Endothelial cell (in vitro differentiated cells): ENCODE measurements at regions not wholly inside any gene's neighbourhood (a gene's known extent, or its start where the extent isn't known, plus 50 kb on each side); places are given as distances from the start of the nearest gene placed in this dataset.

ENCODE experiments used
- DNase-seq: peaks from one replicate; pipeline ENCODE4 v3.0.0; 2021; ENCODE audit warnings: low spot score
- H3K27ac Mint-ChIP-seq: one replicate; pipeline ENCODE4 v1.8.0; 2021; ENCODE audit warnings: mixed read lengths, inconsistent platforms; ENCODE audit not compliant: unreplicated experiment
- H3K27me3 Mint-ChIP-seq: one replicate; pipeline ENCODE4 v1.8.0; 2021; ENCODE audit warnings: mild to moderate bottlenecking, moderate library complexity, mixed read lengths, inconsistent platforms; ENCODE audit not compliant: unreplicated experiment
- H3K36me3 Mint-ChIP-seq: one replicate; pipeline ENCODE4 v1.8.0; 2021; ENCODE audit warnings: mild to moderate bottlenecking, low read depth, mixed read lengths, inconsistent platforms; ENCODE audit not compliant: unreplicated experiment
- H3K4me1 Mint-ChIP-seq: one replicate; pipeline ENCODE4 v1.8.0; 2021; ENCODE audit warnings: mild to moderate bottlenecking, mixed read lengths, inconsistent platforms; ENCODE audit not compliant: unreplicated experiment
- H3K4me3 Mint-ChIP-seq: one replicate; pipeline ENCODE4 v1.8.0; 2021; ENCODE audit warnings: mild to moderate bottlenecking, mixed read lengths, inconsistent platforms; ENCODE audit not compliant: unreplicated experiment
- H3K9me3 Mint-ChIP-seq: one replicate; pipeline ENCODE4 v1.8.0; 2021; ENCODE audit warnings: mixed read lengths, inconsistent platforms; ENCODE audit not compliant: unreplicated experiment
- TF ChIP-seq, protein P1 (sequence below): fragments of 200-600 bp; sonication (generic); IDR thresholded peaks from one replicate; pipeline ENCODE4 v1.5.0; 2021; ENCODE audit warnings: antibody characterized with exemption; ENCODE audit not compliant: unreplicated experiment

DNA sequence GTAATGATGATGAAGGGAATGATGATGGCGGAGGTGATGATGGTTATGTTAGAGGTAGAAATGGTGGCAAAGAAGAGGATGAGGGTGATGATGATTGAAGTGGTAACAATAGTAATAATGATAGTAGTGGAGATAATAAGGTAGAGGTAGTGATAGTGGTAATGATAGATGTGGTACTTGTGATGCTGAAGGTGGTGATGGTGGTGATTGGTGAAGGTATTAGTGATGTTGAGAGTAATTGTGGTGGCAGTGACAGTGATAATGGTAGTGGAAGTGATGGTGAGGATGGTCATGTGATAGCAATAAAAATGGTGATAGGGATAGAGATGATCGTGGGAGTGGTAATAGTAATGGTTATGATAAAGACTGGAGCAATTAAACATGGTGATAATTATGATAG is 108.8 kb downstream of the EFNB1 start:
- TF ChIP-seq, protein P1, sequence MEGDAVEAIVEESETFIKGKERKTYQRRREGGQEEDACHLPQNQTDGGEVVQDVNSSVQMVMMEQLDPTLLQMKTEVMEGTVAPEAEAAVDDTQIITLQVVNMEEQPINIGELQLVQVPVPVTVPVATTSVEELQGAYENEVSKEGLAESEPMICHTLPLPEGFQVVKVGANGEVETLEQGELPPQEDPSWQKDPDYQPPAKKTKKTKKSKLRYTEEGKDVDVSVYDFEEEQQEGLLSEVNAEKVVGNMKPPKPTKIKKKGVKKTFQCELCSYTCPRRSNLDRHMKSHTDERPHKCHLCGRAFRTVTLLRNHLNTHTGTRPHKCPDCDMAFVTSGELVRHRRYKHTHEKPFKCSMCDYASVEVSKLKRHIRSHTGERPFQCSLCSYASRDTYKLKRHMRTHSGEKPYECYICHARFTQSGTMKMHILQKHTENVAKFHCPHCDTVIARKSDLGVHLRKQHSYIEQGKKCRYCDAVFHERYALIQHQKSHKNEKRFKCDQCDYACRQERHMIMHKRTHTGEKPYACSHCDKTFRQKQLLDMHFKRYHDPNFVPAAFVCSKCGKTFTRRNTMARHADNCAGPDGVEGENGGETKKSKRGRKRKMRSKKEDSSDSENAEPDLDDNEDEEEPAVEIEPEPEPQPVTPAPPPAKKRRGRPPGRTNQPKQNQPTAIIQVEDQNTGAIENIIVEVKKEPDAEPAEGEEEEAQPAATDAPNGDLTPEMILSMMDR = no peak
- Mint-ChIP-seq H3K9me3 (no peaks in the 10 kb centered on the region), H3K4me3 (no peak overlapping the region), H3K27me3 (peaks cover under 1% of the 10 kb centered on the region), H3K27ac (no peak overlapping the region), H3K4me1 (peaks cover 10% of the 10 kb centered on the region), H3K36me3 (no peaks in the 10 kb centered on the region)
- no peak for DNase-seq

DNA sequence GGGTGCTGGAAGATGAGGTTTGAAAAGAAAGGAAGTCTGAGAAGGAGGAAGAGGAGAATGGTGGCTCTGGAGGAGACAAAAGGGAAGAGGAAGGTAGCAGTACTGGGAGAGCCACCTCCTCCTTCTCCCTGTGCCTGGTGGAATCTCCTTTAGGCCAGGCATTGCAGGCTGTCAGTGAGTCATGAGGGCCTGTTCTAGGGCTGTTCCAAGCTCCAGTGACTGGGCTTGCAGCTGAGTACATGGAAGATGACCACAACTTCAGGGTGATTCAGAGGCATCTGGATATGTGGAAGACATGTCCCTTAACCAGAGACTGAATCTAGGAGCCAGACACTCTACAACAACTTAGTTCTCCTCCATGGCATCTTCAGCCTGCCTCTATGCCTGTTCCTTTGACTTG is 107.8 kb downstream of the EFNB1 start:
- H3K27ac Mint-ChIP-seq = no peak overlapping the region
- DNase-seq = no peak
- no peaks in the 10 kb centered on the region for H3K9me3 Mint-ChIP-seq
- peaks cover 10% of the 10 kb centered on the region for H3K4me1 Mint-ChIP-seq
- no peaks in the 10 kb centered on the region for H3K27me3 Mint-ChIP-seq
- H3K36me3 Mint-ChIP-seq = no peaks in the 10 kb centered on the region
- H3K4me3 Mint-ChIP-seq = no peak overlapping the region
- TF ChIP-seq, protein P1 = no peak

DNA sequence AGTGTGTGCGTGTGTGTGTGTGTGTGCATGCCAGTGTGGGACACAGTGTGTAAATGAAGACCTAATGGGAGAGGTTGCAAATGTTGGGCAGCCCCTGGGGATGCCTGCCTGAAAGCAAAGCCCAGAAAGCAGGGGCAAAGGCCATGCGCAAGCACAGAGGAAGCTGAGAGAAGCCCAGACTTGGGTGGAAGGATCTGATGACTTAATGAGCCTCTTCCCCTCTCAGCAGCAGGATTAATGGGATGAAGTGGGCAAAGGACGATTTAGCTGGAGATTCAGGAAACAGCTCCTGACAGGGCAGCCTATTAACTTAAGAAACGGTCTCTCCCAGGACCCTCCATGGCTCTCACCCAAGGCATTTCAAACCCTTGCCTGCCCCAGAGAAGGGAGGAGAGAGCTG is 107.3 kb downstream of the EFNB1 start:
- H3K4me3 Mint-ChIP-seq = no peak overlapping the region
- H3K36me3 Mint-ChIP-seq = no peaks in the 10 kb centered on the region

DNA sequence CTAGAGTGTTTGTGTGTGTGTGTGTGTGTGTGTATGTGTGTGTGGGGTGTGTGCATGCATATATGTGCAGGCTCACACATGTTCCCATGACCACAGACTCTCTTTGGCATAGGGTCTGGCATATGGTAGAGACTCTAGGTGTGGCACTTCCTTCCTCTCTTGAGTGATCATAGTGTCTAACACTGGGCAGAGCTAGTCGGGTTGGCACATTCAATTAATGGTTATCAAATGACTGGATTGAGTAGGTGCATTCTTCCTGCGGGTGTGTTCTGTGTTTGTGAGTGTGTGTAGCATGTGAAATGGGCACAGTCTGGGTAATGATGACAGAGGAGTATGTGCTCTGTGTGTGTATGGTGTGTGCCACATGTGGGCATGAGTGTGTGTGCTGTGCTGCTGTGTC is 106.5 kb downstream of the EFNB1 start:
- no peaks in the 10 kb centered on the region for H3K27me3 Mint-ChIP-seq
- H3K27ac Mint-ChIP-seq = no peak overlapping the region
- no peak overlapping the region for H3K4me3 Mint-ChIP-seq
- no peak for DNase-seq
- H3K9me3 Mint-ChIP-seq = no peaks in the 10 kb centered on the region
- H3K36me3 Mint-ChIP-seq = no peaks in the 10 kb centered on the region
- TF ChIP-seq, protein P1 = no peak
- peaks cover 10% of the 10 kb centered on the region for H3K4me1 Mint-ChIP-seq

More for the DNA sequence above, 107.3 kb downstream of the EFNB1 start:
- TF ChIP-seq, protein P1 = no peak
- DNase-seq = no peak
- H3K9me3 Mint-ChIP-seq = no peaks in the 10 kb centered on the region
- H3K27ac Mint-ChIP-seq = no peak overlapping the region
- no peaks in the 10 kb centered on the region for H3K27me3 Mint-ChIP-seq
- H3K4me1 Mint-ChIP-seq = peaks cover 10% of the 10 kb centered on the region

DNA sequence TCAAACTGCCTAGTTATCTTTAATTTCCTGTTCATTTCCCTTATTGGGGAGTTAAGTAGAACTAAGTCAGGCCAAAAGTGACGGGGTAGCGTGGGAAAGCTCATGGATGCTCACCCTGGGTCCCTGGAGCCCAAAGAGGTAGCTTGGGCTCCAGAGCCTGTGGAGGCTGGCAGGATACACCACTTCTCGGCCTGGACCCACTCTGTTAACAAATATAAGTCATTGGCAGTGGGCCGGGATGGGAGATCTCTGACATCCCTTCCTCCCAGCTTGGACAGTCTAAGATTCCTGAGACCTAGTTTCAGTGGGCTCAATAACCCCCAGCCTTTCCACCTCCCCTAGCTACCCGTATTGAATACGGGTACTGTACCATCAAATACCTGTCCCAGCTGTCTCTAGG is 106.1 kb downstream of the EFNB1 start:
- TF ChIP-seq, protein P1 = no peak
- DNase-seq = no peak
- Mint-ChIP-seq H3K4me1 (peaks cover 10% of the 10 kb centered on the region), H3K4me3 (no peak overlapping the region), H3K36me3 (no peaks in the 10 kb centered on the region), H3K27ac (no peak overlapping the region), H3K9me3 (no peaks in the 10 kb centered on the region), H3K27me3 (no peaks in the 10 kb centered on the region)
